Superior temporal gyrus (tissue), 1 donor: ENCODE measurements at regions not wholly inside any gene's neighbourhood (a gene's known extent, or its start where the extent isn't known, plus 50 kb on each side); places are given as distances from the start of the nearest gene placed in this dataset.

ENCODE experiments used
- DNase-seq: peaks from one replicate; pipeline ENCODE4 v3.0.0-alpha.2; 2016; ENCODE audit errors: extremely low spot score

- no peak for DNase-seq
Measured at GRCh38 chr22:49201046-49201970, 626.4 kb downstream of the BRD1 start.

- no peak for DNase-seq
Measured at GRCh38 chr22:49199224-49199623, 628.4 kb downstream of the BRD1 start.

GRCh38 chr22:49198705-49199084 lies 629.0 kb downstream of the BRD1 start:
- DNase-seq, result no peak

GRCh38 chr22:49197986-49198704 lies 629.5 kb downstream of the BRD1 start:
- DNase-seq, result no peak

GRCh38 chr22:49197505-49197904 lies 630.2 kb downstream of the BRD1 start:
- DNase-seq, result peak; percentile 12

- DNase-seq, result no peak
Measured at GRCh38 chr22:49196046-49196511, 631.6 kb downstream of the BRD1 start.

- DNase-seq, result no peak
Measured at GRCh38 chr22:49195636-49196035, 632.0 kb downstream of the BRD1 start.

- no peak for DNase-seq
Measured at GRCh38 chr22:49193901-49194465, 633.7 kb downstream of the BRD1 start.

GRCh38 chr22:49193348-49193747 lies 634.3 kb downstream of the BRD1 start:
- no peak for DNase-seq

- DNase-seq, result no peak
Measured at GRCh38 chr22:49192857-49193250, 634.8 kb downstream of the BRD1 start.

GRCh38 chr22:49192180-49192856 lies 635.4 kb downstream of the BRD1 start:
- no peak for DNase-seq

- DNase-seq, result no peak
Measured at GRCh38 chr22:49191506-49191980, 636.1 kb downstream of the BRD1 start.

- DNase-seq, result no peak
Measured at GRCh38 chr22:49190816-49191505, 636.7 kb downstream of the BRD1 start.

GRCh38 chr22:49189871-49190270 lies 637.8 kb downstream of the BRD1 start:
- DNase-seq, result no peak

- no peak for DNase-seq
Measured at GRCh38 chr22:49188591-49188990, 639.1 kb downstream of the BRD1 start.

GRCh38 chr22:49188091-49188490 lies 639.6 kb downstream of the BRD1 start:
- DNase-seq, result no peak

GRCh38 chr22:49186762-49187161 lies 640.9 kb downstream of the BRD1 start:
- DNase-seq, result no peak

GRCh38 chr22:49186293-49186692 lies 641.4 kb downstream of the BRD1 start:
- no peak for DNase-seq

GRCh38 chr22:49185312-49185969 lies 642.2 kb downstream of the BRD1 start:
- DNase-seq, result no peak

- DNase-seq, result no peak
Measured at GRCh38 chr22:49184736-49185135, 642.9 kb downstream of the BRD1 start.

- DNase-seq, result no peak
Measured at GRCh38 chr22:49183826-49184216, 643.9 kb downstream of the BRD1 start.
